HUES64 (cell line): ENCODE measurements at regions not wholly inside any gene's neighbourhood (a gene's known extent, or its start where the extent isn't known, plus 50 kb on each side); places are given as distances from the start of the nearest gene placed in this dataset.

Experiments used
- H3K27ac ChIP-seq: 2 replicates; pipeline ENCODE4 v1.7.0; 2013; ENCODE audit warnings: low read depth, low read length, inconsistent platforms
- H3K27me3 ChIP-seq: 2 replicates; pipeline ENCODE4 v1.6.1; 2013; ENCODE audit warnings: mild to moderate bottlenecking, low read length; ENCODE audit not compliant: insufficient read depth
- H3K36me3 ChIP-seq: 2 replicates; pipeline ENCODE4 v1.6.1; 2013; ENCODE audit warnings: mild to moderate bottlenecking, low read length; ENCODE audit not compliant: insufficient read depth
- H3K4me1 ChIP-seq: 2 replicates; pipeline ENCODE4 v1.6.1; 2013; ENCODE audit warnings: mild to moderate bottlenecking, low read length, moderate library complexity; ENCODE audit not compliant: insufficient read depth
- H3K4me3 ChIP-seq: 2 replicates; pipeline ENCODE4 v1.5.1; 2013; ENCODE audit warnings: mild to moderate bottlenecking, low read length, moderate library complexity
- H3K9ac ChIP-seq: 2 replicates; pipeline ENCODE4 v1.6.1; 2013; ENCODE audit warnings: mild to moderate bottlenecking, low read depth, low read length
- H3K9me3 ChIP-seq: 2 replicates; pipeline ENCODE4 v1.6.1; 2013; ENCODE audit warnings: low read depth, low read length; ENCODE audit not compliant: insufficient read depth
- WGBS: fragments of 150-250, 120-280 bp; methylation state at CpG from one replicate; pipeline ENCODE4 v1.1.7; 2013; ENCODE audit warnings: missing lambda C conversion rate; 5-methylcytosine and 5-hydroxymethylcytosine counted together

- no peaks in the 10 kb centered on the region for H3K4me1 ChIP-seq
- no peak overlapping the region for H3K9ac ChIP-seq
- WGBS, result 89% methylated on average over 4 of the region's 4 CpGs
- no peaks in the 10 kb centered on the region for H3K9me3 ChIP-seq
- H3K27ac ChIP-seq, result no peak overlapping the region
- no peaks in the 10 kb centered on the region for H3K27me3 ChIP-seq
- no peaks in the 10 kb centered on the region for H3K36me3 ChIP-seq
- no peak overlapping the region for H3K4me3 ChIP-seq
These were observed 51.4 kb upstream of the NPVF start for GRCh38 chr7:25279705-25280104.

- Histone ChIP-seq H3K9me3 (no peaks in the 10 kb centered on the region), H3K36me3 (no peaks in the 10 kb centered on the region), H3K4me1 (no peaks in the 10 kb centered on the region), H3K4me3 (no peak overlapping the region), H3K9ac (no peak overlapping the region), H3K27ac (no peak overlapping the region), H3K27me3 (no peaks in the 10 kb centered on the region)
- WGBS, result 93% methylated on average over 3 of the region's 3 CpGs
These were observed 51.9 kb upstream of the NPVF start for GRCh38 chr7:25280181-25280580.

DNA sequence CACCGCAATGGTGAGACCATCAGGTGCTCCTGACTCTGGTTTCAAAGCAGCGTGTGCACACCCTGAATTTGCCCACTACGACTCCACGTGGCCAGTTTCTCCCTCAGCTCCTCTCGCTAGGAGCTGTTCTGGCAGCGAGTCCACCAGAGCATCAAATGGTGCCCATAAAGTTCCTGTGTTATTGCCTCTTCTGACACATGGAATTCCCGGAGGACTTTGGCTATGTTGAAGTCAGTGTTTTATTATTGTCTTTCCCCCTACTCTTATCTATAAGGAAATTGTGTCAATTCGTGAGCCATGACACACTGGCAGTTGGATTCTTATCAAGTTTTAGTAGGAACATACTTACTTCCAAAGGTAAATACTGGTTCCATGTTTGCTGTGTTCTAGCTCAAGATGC, 53.9 kb upstream of the NPVF start:
- H3K36me3 ChIP-seq, result no peaks in the 10 kb centered on the region
- 93% methylated on average over 8 of the region's 8 CpGs for WGBS
- no peak overlapping the region for H3K9ac ChIP-seq
- no peak overlapping the region for H3K27ac ChIP-seq
- H3K4me1 ChIP-seq, result no peaks in the 10 kb centered on the region
- H3K4me3 ChIP-seq, result no peak overlapping the region
- no peaks in the 10 kb centered on the region for H3K27me3 ChIP-seq
- H3K9me3 ChIP-seq, result no peaks in the 10 kb centered on the region

DNA sequence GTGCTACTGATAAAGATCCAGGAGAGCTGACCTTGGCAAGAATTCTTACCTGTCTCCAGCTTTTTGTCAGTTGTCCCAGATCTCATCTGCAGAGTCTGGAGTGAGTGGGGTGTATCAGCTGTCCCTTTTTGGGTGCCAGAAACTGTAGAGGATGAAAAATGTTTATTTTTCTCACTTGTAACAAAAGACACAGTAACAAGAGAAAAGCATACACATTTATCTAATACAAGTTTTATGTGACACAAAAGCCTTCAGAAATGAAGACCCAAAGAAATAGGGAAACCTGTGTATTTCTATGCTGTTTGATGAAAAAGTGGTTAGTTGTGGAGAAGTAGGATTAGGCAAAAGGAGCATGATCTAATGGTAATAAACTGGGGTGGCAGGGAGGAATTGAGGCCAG, 58.5 kb upstream of the NPVF start:
- Histone ChIP-seq H3K27ac (no peak overlapping the region), H3K36me3 (no peaks in the 10 kb centered on the region), H3K9ac (no peak overlapping the region), H3K9me3 (no peaks in the 10 kb centered on the region), H3K4me3 (no peak overlapping the region), H3K4me1 (no peaks in the 10 kb centered on the region), H3K27me3 (no peaks in the 10 kb centered on the region)

DNA sequence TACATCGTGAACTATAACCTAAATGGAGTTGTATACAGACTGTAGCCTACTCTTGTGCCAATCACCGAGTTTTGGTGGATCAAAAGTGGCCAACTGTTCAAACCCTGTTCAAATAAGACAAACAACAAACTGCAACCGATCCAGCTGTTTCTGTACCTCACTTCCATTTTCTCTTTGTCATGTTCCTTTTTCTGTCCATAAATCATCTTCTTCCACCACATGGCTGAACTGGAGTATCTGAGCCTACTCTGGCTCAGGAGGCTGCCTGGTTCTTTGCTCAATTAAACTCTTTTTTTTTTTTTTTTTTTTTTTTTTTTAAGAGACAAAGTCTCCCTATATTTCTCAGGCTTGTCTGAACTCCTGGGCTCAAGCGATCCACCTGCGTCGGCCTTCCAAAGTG, 59.0 kb upstream of the NPVF start:
- Histone ChIP-seq H3K27me3 (no peaks in the 10 kb centered on the region), H3K27ac (no peak overlapping the region), H3K4me1 (no peaks in the 10 kb centered on the region), H3K36me3 (no peaks in the 10 kb centered on the region), H3K9ac (no peak overlapping the region), H3K9me3 (no peaks in the 10 kb centered on the region), H3K4me3 (no peak overlapping the region)
- 95% methylated on average over 6 of the region's 6 CpGs for WGBS

- H3K9me3 ChIP-seq, result no peaks in the 10 kb centered on the region
- H3K27me3 ChIP-seq, result no peaks in the 10 kb centered on the region
- H3K36me3 ChIP-seq, result no peaks in the 10 kb centered on the region
- H3K4me3 ChIP-seq, result no peak overlapping the region
- H3K4me1 ChIP-seq, result no peaks in the 10 kb centered on the region
- H3K27ac ChIP-seq, result no peak overlapping the region
- 89% methylated on average over 6 of the region's 6 CpGs for WGBS
- no peak overlapping the region for H3K9ac ChIP-seq
These were observed 60.4 kb upstream of the NPVF start for GRCh38 chr7:25288556-25289307.

GRCh38 chr7:25289518-25289917, 61.2 kb upstream of the NPVF start:
- Histone ChIP-seq H3K27ac (no peak overlapping the region), H3K36me3 (no peaks in the 10 kb centered on the region), H3K27me3 (no peaks in the 10 kb centered on the region), H3K4me1 (no peaks in the 10 kb centered on the region), H3K9me3 (no peaks in the 10 kb centered on the region), H3K9ac (no peak overlapping the region), H3K4me3 (no peak overlapping the region)
- WGBS, result 83% methylated on average over 1 of the region's 1 CpG

GRCh38 chr7:25294624-25295023, 66.3 kb upstream of the NPVF start:
- Histone ChIP-seq H3K27me3 (no peaks in the 10 kb centered on the region), H3K36me3 (no peaks in the 10 kb centered on the region), H3K9me3 (no peaks in the 10 kb centered on the region), H3K27ac (no peak overlapping the region), H3K9ac (no peak overlapping the region), H3K4me3 (no peak overlapping the region), H3K4me1 (peaks cover 10% of the 10 kb centered on the region; the same call in 1 of the 2 replicates)
- 91% methylated on average over 3 of the region's 3 CpGs for WGBS

DNA sequence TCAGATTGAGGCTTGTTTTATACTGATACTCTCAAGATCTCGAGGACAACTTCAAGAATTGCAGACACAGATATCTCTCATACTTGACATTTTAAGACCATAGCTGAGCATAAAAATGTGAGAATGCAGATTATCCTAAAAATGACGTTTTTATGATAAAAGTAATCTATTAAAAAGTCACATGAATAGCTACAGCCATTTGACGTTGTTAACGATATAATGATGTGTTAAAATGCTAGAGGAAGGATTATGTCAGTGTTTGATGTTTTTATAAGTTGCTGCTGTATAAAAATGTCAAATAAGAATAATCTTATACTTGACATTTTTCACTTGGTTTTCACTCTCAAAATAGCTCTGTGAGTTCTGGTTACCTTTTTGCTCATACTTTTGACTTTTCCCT, 67.1 kb upstream of the NPVF start:
- H3K4me1 ChIP-seq, result peaks cover 10% of the 10 kb centered on the region; the same call in 1 of the 2 replicates
- no peak overlapping the region for H3K9ac ChIP-seq
- no peak overlapping the region for H3K27ac ChIP-seq
- H3K27me3 ChIP-seq, result no peaks in the 10 kb centered on the region
- WGBS, result 93% methylated on average over 4 of the region's 4 CpGs
- no peaks in the 10 kb centered on the region for H3K9me3 ChIP-seq
- no peaks in the 10 kb centered on the region for H3K36me3 ChIP-seq
- H3K4me3 ChIP-seq, result no peak overlapping the region

GRCh38 chr7:25296086-25296485, 67.8 kb upstream of the NPVF start:
- Histone ChIP-seq H3K4me1 (peaks cover 10% of the 10 kb centered on the region; the same call in 1 of the 2 replicates), H3K9ac (no peak overlapping the region), H3K4me3 (no peak overlapping the region), H3K9me3 (no peaks in the 10 kb centered on the region), H3K36me3 (no peaks in the 10 kb centered on the region), H3K27me3 (no peaks in the 10 kb centered on the region), H3K27ac (no peak overlapping the region)
- WGBS, result 95% methylated on average over 3 of the region's 3 CpGs

- peaks cover 10% of the 10 kb centered on the region; the same call in 1 of the 2 replicates for H3K4me1 ChIP-seq
- H3K9me3 ChIP-seq, result no peaks in the 10 kb centered on the region
- no peaks in the 10 kb centered on the region for H3K27me3 ChIP-seq
- H3K36me3 ChIP-seq, result no peaks in the 10 kb centered on the region
- H3K9ac ChIP-seq, result no peak overlapping the region
- H3K27ac ChIP-seq, result no peak overlapping the region
- no peak overlapping the region for H3K4me3 ChIP-seq
- 100% methylated on average over 1 of the region's 1 CpG for WGBS
These were observed 69.0 kb upstream of the NPVF start for GRCh38 chr7:25297278-25297677.
